ENCODE measurements at regions not wholly inside any gene's neighbourhood (a gene's known extent, or its start where the extent isn't known, plus 50 kb on each side); places are given as distances from the start of the nearest gene placed in this dataset.

GRCh38 chr15:39128746-39129145 lies 452.1 kb upstream of the THBS1 start (continued):
- TF ChIP-seq PRDM4 (CRISPR knock-in tag; IDR thresholded peaks at IDR 0.05; ENCODE audit: borderline replicate concordance): no peak
- no peak for TF ChIP-seq YY1 (IDR thresholded peaks at IDR 0.05; ENCODE audit: insufficient read depth, insufficient replicate concordance, low read depth, low read length)
- no peak for TF ChIP-seq HDAC1 (CRISPR knock-in tag; IDR thresholded peaks at IDR 0.05)
- TF ChIP-seq, protein P1, sequence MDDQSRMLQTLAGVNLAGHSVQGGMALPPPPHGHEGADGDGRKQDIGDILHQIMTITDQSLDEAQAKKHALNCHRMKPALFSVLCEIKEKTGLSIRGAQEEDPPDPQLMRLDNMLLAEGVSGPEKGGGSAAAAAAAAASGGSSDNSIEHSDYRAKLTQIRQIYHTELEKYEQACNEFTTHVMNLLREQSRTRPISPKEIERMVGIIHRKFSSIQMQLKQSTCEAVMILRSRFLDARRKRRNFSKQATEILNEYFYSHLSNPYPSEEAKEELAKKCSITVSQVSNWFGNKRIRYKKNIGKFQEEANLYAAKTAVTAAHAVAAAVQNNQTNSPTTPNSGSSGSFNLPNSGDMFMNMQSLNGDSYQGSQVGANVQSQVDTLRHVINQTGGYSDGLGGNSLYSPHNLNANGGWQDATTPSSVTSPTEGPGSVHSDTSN (CRISPR knock-in tag; IDR thresholded peaks at IDR 0.05; ENCODE audit: borderline replicate concordance): no peak
- TF ChIP-seq SALL1 (CRISPR knock-in tag; IDR thresholded peaks at IDR 0.05): no peak
- TF ChIP-seq EHMT2 (IDR thresholded peaks at IDR 0.05; ENCODE audit: borderline replicate concordance, low read depth, low read length): no peak
- TF ChIP-seq MIER3 (CRISPR knock-in tag; IDR thresholded peaks at IDR 0.05; ENCODE audit: borderline replicate concordance): no peak
- no peak for TF ChIP-seq ZNF678 (CRISPR knock-in tag; IDR thresholded peaks at IDR 0.05)
- TF ChIP-seq ZNF616 (CRISPR knock-in tag; IDR thresholded peaks at IDR 0.05; ENCODE audit: low read depth): no peak
- TF ChIP-seq ZFP36 (IDR thresholded peaks at IDR 0.05; ENCODE audit: borderline replicate concordance, low read depth, low read length, partially characterized antibody): no peak
- TF ChIP-seq SYNCRIP (IDR thresholded peaks at IDR 0.05; ENCODE audit: insufficient read depth, low read depth, low read length): no peak
- no peak for TF ChIP-seq ZFP90 (CRISPR knock-in tag; IDR thresholded peaks at IDR 0.05; ENCODE audit: borderline replicate concordance)
